Type B pancreatic cell (in vitro differentiated cells): ENCODE measurements at regions not wholly inside any gene's neighbourhood (a gene's known extent, or its start where the extent isn't known, plus 50 kb on each side); places are given as distances from the start of the nearest gene placed in this dataset.

ENCODE experiments used
- DNase-seq: peaks from one replicate; pipeline ENCODE4 v3.0.0; 2021; ENCODE audit warnings: mixed read lengths; ENCODE audit not compliant: unreplicated experiment; ENCODE audit errors: extremely low spot score
- H3K27ac Mint-ChIP-seq: 2 replicates; pipeline ENCODE4 v1.8.0; 2021; ENCODE audit warnings: mild to moderate bottlenecking, mixed read lengths
- H3K27me3 Mint-ChIP-seq: 2 replicates; pipeline ENCODE4 v1.8.0; 2021; ENCODE audit warnings: mixed read lengths
- H3K36me3 Mint-ChIP-seq: 2 replicates; pipeline ENCODE4 v1.8.0; 2021; ENCODE audit warnings: mixed read lengths
- H3K4me1 Mint-ChIP-seq: one replicate; pipeline ENCODE4 v1.8.0; 2021; ENCODE audit warnings: mixed read lengths; ENCODE audit not compliant: unreplicated experiment
- H3K4me3 Mint-ChIP-seq: 2 replicates; pipeline ENCODE4 v1.8.0; 2021; ENCODE audit warnings: mild to moderate bottlenecking, mixed read lengths
- H3K9me3 Mint-ChIP-seq: 2 replicates; pipeline ENCODE4 v1.8.0; 2021; ENCODE audit warnings: mixed read lengths
- TF ChIP-seq, protein P1 (sequence below): fragments of 200-600 bp; sonication (generic); conservative IDR thresholded peaks from 2 replicates; pipeline ENCODE4 v1.5.0; 2021; ENCODE audit warnings: antibody characterized with exemption, mild to moderate bottlenecking

DNA sequence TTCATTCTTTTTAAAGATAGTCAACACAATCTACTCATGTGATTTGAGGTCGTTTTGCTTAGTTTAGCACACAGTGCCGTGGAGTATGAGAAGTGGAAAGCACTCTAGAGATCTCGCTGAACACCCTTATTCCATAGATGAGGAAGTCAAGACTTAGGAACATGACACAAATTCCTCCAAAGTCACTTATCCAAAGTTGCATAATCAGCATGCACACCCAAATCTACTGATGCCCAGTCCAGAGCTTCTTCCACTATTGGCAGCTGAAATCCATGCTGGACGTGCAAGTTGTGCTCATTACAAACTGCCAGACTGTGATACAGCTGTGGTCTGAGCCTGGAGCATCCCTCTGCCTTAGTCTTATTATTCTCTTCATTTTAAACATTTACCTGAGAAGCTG, 83.5 kb upstream of the ZNF280D start:
- DNase-seq, result no peak
- peaks cover 6% of the 10 kb centered on the region for H3K9me3 Mint-ChIP-seq
- no peak overlapping the region for H3K27ac Mint-ChIP-seq
- H3K4me1 Mint-ChIP-seq, result peaks cover 8% of the 10 kb centered on the region
- TF ChIP-seq, protein P1, sequence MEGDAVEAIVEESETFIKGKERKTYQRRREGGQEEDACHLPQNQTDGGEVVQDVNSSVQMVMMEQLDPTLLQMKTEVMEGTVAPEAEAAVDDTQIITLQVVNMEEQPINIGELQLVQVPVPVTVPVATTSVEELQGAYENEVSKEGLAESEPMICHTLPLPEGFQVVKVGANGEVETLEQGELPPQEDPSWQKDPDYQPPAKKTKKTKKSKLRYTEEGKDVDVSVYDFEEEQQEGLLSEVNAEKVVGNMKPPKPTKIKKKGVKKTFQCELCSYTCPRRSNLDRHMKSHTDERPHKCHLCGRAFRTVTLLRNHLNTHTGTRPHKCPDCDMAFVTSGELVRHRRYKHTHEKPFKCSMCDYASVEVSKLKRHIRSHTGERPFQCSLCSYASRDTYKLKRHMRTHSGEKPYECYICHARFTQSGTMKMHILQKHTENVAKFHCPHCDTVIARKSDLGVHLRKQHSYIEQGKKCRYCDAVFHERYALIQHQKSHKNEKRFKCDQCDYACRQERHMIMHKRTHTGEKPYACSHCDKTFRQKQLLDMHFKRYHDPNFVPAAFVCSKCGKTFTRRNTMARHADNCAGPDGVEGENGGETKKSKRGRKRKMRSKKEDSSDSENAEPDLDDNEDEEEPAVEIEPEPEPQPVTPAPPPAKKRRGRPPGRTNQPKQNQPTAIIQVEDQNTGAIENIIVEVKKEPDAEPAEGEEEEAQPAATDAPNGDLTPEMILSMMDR, result no peak
- no peaks in the 10 kb centered on the region for H3K36me3 Mint-ChIP-seq
- H3K27me3 Mint-ChIP-seq, result no peaks in the 10 kb centered on the region
- H3K4me3 Mint-ChIP-seq, result no peak overlapping the region

DNA sequence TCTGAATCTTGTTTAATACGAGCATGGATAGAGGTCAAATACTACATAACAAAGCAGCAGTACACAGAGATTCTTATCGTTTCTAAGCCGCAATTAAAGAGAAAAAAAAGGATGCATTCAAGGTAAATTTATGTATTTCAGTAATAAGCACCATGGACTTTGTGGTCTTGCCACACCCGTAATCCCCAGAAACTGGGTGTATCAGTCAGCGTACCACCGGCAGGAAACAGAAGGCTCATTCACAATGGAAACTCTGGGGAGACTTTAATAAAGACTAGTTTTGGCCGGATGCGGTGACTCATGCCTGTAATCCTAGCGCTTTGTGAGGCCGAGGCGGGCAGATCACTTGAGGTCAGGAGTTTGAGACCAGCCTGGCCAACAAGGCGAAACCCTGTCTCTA, 81.9 kb upstream of the ZNF280D start:
- no peak for DNase-seq
- Mint-ChIP-seq H3K36me3 (no peaks in the 10 kb centered on the region), H3K27ac (no peak overlapping the region), H3K27me3 (no peaks in the 10 kb centered on the region), H3K4me3 (no peak overlapping the region), H3K9me3 (peaks cover 6% of the 10 kb centered on the region), H3K4me1 (peaks cover 7% of the 10 kb centered on the region)
- TF ChIP-seq, protein P1, result no peak

DNA sequence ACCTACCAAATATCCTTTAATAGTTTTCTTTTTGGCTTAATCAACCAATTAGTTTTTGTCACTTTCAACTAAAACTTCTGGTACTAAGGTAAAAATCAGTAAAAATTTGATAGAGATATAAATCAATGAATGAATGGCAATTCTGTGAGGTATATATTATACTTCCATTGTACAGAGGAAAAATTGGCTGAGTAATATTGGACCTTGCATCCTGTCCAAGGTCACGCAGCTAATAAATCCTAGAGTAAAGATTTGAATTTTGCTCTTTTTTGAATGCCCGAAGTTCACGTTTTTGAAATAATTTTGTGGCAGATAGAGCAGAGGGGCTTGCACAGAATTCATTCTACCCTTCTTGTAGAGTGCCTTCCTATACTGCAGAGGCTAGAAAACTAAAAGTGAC, 81.1 kb upstream of the ZNF280D start:
- TF ChIP-seq, protein P1, result no peak
- H3K27me3 Mint-ChIP-seq, result no peaks in the 10 kb centered on the region
- no peak overlapping the region for H3K4me3 Mint-ChIP-seq
- peaks cover 7% of the 10 kb centered on the region for H3K4me1 Mint-ChIP-seq
- no peaks in the 10 kb centered on the region for H3K36me3 Mint-ChIP-seq
- DNase-seq, result no peak
- H3K27ac Mint-ChIP-seq, result no peak overlapping the region
- peaks cover 6% of the 10 kb centered on the region for H3K9me3 Mint-ChIP-seq

DNA sequence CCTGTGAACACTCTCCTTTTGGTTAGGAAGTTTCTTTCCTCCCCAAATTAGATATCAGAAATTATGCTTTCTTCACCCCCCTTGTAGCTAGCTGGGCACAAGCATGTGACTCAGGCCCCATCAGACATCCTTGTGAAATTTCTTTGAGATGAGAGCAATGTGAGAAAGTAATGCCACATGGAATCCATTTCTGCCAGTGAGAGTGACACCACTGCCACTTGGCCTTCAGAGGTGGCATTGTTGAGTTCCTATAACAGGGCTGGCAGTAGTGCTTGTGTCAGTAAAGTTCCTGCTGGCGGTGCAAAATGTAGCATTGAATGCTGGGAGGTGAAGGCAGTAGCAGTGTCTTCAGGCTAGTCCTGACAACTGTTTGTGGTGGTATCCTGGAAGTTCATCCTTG, 80.7 kb upstream of the ZNF280D start:
- H3K4me1 Mint-ChIP-seq, result peaks cover 7% of the 10 kb centered on the region
- no peak overlapping the region for H3K27ac Mint-ChIP-seq
- TF ChIP-seq, protein P1, result no peak
- DNase-seq, result no peak
- no peaks in the 10 kb centered on the region for H3K36me3 Mint-ChIP-seq
- H3K9me3 Mint-ChIP-seq, result peaks cover 6% of the 10 kb centered on the region
- H3K27me3 Mint-ChIP-seq, result no peaks in the 10 kb centered on the region
- no peak overlapping the region for H3K4me3 Mint-ChIP-seq

DNA sequence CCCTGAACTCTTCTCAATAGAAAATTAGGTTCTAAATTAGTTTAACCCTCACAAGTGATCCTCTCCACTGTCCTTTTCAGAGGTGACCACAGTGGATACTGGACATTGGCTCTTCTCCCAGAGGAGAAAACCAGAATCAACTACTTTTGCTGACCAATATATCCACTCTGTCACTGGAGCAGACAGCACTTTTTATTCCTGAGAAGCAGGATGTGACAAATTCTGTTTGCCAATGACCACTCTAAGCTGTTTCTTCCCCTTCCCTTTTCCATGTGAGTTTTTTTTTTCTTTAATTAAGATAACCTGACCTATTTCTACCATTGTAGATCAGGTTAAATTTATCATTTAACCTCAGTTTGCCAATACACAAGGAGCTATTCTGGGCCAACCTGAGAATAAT, 79.7 kb upstream of the ZNF280D start:
- Mint-ChIP-seq H3K36me3 (no peaks in the 10 kb centered on the region), H3K4me1 (peaks cover 7% of the 10 kb centered on the region), H3K27ac (no peak overlapping the region), H3K27me3 (no peaks in the 10 kb centered on the region), H3K9me3 (peaks cover 10% of the 10 kb centered on the region), H3K4me3 (no peak overlapping the region)
- TF ChIP-seq, protein P1, result no peak
- no peak for DNase-seq

DNA sequence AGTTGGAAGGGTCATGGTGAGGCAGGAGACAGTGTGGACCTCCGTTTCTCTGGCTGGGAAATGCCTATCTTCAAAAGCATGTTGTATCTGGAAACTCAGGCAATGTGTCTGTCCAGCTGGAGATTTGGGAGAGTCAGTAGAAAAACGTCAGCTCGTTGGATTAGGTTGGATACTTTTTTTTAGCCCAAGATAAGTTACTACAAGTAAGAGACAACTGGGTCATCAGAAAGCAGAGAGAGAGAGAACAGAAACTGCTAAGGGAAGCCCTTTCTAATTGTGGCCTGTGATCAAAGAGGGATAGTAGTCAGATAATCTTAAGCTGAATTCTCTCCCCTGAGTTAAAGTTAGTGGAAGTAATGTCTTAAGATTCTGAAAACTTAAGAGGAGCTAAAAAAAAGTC, 78.9 kb upstream of the ZNF280D start:
- H3K36me3 Mint-ChIP-seq, result no peaks in the 10 kb centered on the region
- no peak for DNase-seq
- TF ChIP-seq, protein P1, result no peak
- no peak overlapping the region for H3K4me3 Mint-ChIP-seq
- peaks cover 6% of the 10 kb centered on the region for H3K4me1 Mint-ChIP-seq
- no peaks in the 10 kb centered on the region for H3K27me3 Mint-ChIP-seq
- no peak overlapping the region for H3K27ac Mint-ChIP-seq
- peaks cover 13% of the 10 kb centered on the region for H3K9me3 Mint-ChIP-seq
